PC-3 (cell line): ENCODE measurements at regions not wholly inside any gene's neighbourhood (a gene's known extent, or its start where the extent isn't known, plus 50 kb on each side); places are given as distances from the start of the nearest gene placed in this dataset.

Experiments
- ATAC-seq: fragments of 200-7000 bp; cut with Tn5 transposase; 2 replicates; pipeline ENCODE4 v1.9.1; 2020; ENCODE audit warnings: mild to moderate bottlenecking, moderate library complexity
- BruUV-seq: library from RNA; stranded (reverse); fragments of 400-500 nt; replicated peaks from 2 replicates; lab custom pipeline; 2021; lab: Mats Ljungman, UMichigan
- CTCF ChIA-PET: fragments of 300-600 bp; sonication (Branson Sonifier 250); formaldehyde crosslinking; loops from one replicate; lab custom pipeline; 2022; ENCODE audit warnings: antibody characterized with exemption; lab: Charles Lee
- POLR2A ChIA-PET: fragments of 300-600 bp; sonication (Branson Sonifier 250); formaldehyde crosslinking; loops from one replicate; lab custom pipeline; 2022; ENCODE audit warnings: antibody characterized with exemption; ENCODE audit not compliant: unreplicated experiment; lab: Charles Lee
- DNase-seq: peaks from one replicate; pipeline ENCODE4 v3.0.0-alpha.2; 2015
- H2AFZ ChIP-seq: fragments of 300-600 bp; sonication (generic); 2 replicates; pipeline ENCODE4 v1.6.0; 2016; ENCODE audit warnings: antibody characterized with exemption, low read length
- H3F3A ChIP-seq: fragments of 300-600 bp; sonication (generic); one replicate; pipeline ENCODE4 v1.6.0; 2017; ENCODE audit warnings: antibody characterized with exemption, low read length, control low read depth, mild to moderate bottlenecking; ENCODE audit not compliant: unreplicated experiment
- H3K27ac ChIP-seq: fragments of 300-600 bp; sonication (generic); 2 replicates; pipeline ENCODE4 v1.5.1; 2016; ENCODE audit warnings: mild to moderate bottlenecking, low read length
- H3K27me3 ChIP-seq: fragments of 300-600 bp; sonication (generic); 2 replicates; pipeline ENCODE4 v1.6.1; 2016; ENCODE audit warnings: low read length, mixed read lengths
- H3K36me3 ChIP-seq: fragments of 300-600 bp; sonication (generic); 2 replicates; pipeline ENCODE4 v1.6.1; 2016; ENCODE audit warnings: low read depth, mixed run types, low read length, mixed read lengths
- H3K4me1 ChIP-seq: fragments of 300-600 bp; sonication (generic); 2 replicates; pipeline ENCODE4 v1.5.1; 2016; ENCODE audit warnings: low read length; ENCODE audit not compliant: insufficient read depth
- H3K4me2 ChIP-seq: fragments of 300-600 bp; sonication (generic); 2 replicates; pipeline ENCODE4 v1.6.0; 2016; ENCODE audit warnings: low read length
- H3K4me3 ChIP-seq: fragments of 300-600 bp; sonication (generic); 2 replicates; pipeline ENCODE4 v1.5.1; 2016; ENCODE audit warnings: mild to moderate bottlenecking, low read length, mixed read lengths
- H3K79me2 ChIP-seq: fragments of 300-600 bp; sonication (generic); 2 replicates; pipeline ENCODE4 v1.6.1; 2017; ENCODE audit warnings: low read length, mixed read lengths
- H3K9ac ChIP-seq: fragments of 300-600 bp; sonication (generic); 2 replicates; pipeline ENCODE4 v1.6.0; 2016; ENCODE audit warnings: mild to moderate bottlenecking, low read length
- H3K9me2 ChIP-seq: fragments of 300-600 bp; sonication (generic); replicated peaks from 2 replicates; pipeline ENCODE4 v1.6.1; 2016; ENCODE audit warnings: mixed run types, low read length, mixed read lengths
- H3K9me3 ChIP-seq: fragments of 300-600 bp; sonication (generic); 2 replicates; pipeline ENCODE4 v1.6.1; 2016; ENCODE audit warnings: low read length, mixed read lengths
- H4K20me1 ChIP-seq: fragments of 300-600 bp; sonication (generic); 2 replicates; pipeline ENCODE4 v1.6.1; 2016; ENCODE audit warnings: low read length, mixed read lengths
- EZH2 ChIP-seq: fragments of 300-600 bp; sonication (generic); IDR thresholded peaks from one replicate; pipeline ENCODE4 v1.6.1; 2017; ENCODE audit warnings: antibody characterized with exemption, mild to moderate bottlenecking, low read length; ENCODE audit not compliant: unreplicated experiment
- EZH2phosphoT487 ChIP-seq: fragments of 300-600 bp; sonication (generic); IDR thresholded peaks from 2 replicates; pipeline ENCODE4 v1.6.1; 2018; ENCODE audit warnings: mild to moderate bottlenecking, antibody characterized with exemption, low read length, borderline replicate concordance
- intact Hi-C: fragments of 100-400 bp; cut with micrococcal nuclease; formaldehyde crosslinking; loops from 2 replicates; pipeline ENCODE4 v1.9.0; 2023
- TF ChIP-seq, protein P1 (sequence below): fragments of 300-600 bp; sonication (generic); conservative IDR thresholded peaks from 2 replicates; pipeline ENCODE4 v1.5.1; 2017; ENCODE audit warnings: antibody characterized with exemption, low read depth, mild to moderate bottlenecking, low read length

DNA sequence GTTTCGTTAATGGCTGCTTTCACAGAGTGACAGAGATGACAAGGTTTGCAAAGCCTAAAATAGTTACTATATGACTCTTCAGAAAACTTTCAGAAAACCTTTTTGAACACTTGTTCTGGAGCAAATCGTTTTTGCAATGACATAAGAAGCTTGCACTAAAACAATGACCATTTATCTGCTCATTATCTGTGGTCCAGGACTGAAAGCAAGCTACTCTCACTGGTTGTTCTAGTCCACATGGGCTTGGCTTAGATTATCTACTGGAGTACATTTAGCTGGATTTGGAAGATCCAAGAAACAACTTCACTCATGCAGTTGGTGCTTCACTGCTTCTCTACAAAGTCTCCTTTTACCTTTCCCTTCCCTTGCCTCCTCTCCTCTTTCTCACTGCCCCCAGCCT, 1836.4 kb upstream of the AGA start:
- BruUV-seq, result no TSS peak
- no peak for ATAC-seq
- Histone ChIP-seq H3K4me2 (no peak overlapping the region), H3K4me3 (no peak overlapping the region), H3F3A (no peaks in the 10 kb centered on the region), H3K9me3 (no peaks in the 10 kb centered on the region), H3K27me3 (no peaks in the 10 kb centered on the region), H3K36me3 (no peaks in the 10 kb centered on the region), H2AFZ (no peak overlapping the region), H3K27ac (no peak overlapping the region), H3K79me2 (no peaks in the 10 kb centered on the region), H3K4me1 (no peaks in the 10 kb centered on the region), H3K9ac (no peak overlapping the region), H3K9me2 (no peaks in the 10 kb centered on the region), H4K20me1 (no peaks in the 10 kb centered on the region)
- ChIA-PET CTCF (no interaction called here), POLR2A (no interaction called here)
- DNase-seq, result no peak
- TF ChIP-seq EZH2 (no peak), EZH2phosphoT487 (no peak)
- TF ChIP-seq, protein P1, sequence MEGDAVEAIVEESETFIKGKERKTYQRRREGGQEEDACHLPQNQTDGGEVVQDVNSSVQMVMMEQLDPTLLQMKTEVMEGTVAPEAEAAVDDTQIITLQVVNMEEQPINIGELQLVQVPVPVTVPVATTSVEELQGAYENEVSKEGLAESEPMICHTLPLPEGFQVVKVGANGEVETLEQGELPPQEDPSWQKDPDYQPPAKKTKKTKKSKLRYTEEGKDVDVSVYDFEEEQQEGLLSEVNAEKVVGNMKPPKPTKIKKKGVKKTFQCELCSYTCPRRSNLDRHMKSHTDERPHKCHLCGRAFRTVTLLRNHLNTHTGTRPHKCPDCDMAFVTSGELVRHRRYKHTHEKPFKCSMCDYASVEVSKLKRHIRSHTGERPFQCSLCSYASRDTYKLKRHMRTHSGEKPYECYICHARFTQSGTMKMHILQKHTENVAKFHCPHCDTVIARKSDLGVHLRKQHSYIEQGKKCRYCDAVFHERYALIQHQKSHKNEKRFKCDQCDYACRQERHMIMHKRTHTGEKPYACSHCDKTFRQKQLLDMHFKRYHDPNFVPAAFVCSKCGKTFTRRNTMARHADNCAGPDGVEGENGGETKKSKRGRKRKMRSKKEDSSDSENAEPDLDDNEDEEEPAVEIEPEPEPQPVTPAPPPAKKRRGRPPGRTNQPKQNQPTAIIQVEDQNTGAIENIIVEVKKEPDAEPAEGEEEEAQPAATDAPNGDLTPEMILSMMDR, result no peak
- intact Hi-C loops, result no loop called here

DNA sequence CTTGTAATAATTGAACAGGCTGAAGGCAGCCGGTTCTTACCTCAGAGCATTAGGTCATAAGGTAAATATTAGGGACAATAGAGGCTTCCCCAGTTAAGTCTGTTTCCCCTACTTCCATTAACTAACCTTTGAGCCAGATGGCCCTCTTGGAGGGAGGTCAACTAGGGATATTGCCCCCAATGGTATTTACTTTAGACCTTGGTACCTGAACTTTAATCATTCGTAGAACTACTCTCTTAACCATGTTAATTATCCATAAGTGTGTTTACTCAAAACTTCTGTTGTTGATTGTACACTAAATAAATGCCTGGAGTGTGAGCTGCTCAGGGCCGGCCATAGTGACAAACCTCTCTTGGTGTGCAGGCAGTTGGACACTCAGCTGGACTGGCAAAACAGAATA, 1843.5 kb upstream of the AGA start:
- ChIA-PET CTCF (no interaction called here), POLR2A (no interaction called here)
- no TSS peak for BruUV-seq
- H3K4me3 ChIP-seq, result no peak overlapping the region
- no peaks in the 10 kb centered on the region for H3K4me1 ChIP-seq
- DNase-seq (no peak), ATAC-seq (no peak)
- H3K36me3 ChIP-seq, result no peaks in the 10 kb centered on the region
- H3K79me2 ChIP-seq, result no peaks in the 10 kb centered on the region
- H3K9me2 ChIP-seq, result no peaks in the 10 kb centered on the region
- no peaks in the 10 kb centered on the region for H3K9me3 ChIP-seq
- TF ChIP-seq EZH2 (no peak), EZH2phosphoT487 (no peak)
- TF ChIP-seq, protein P1, result no peak
- no peak overlapping the region for H3K9ac ChIP-seq
- intact Hi-C loops, result no loop called here
- H2AFZ ChIP-seq, result no peak overlapping the region
- no peaks in the 10 kb centered on the region for H4K20me1 ChIP-seq
- H3K4me2 ChIP-seq, result no peak overlapping the region
- H3K27me3 ChIP-seq, result no peaks in the 10 kb centered on the region
- no peaks in the 10 kb centered on the region for H3F3A ChIP-seq
- H3K27ac ChIP-seq, result no peak overlapping the region

DNA sequence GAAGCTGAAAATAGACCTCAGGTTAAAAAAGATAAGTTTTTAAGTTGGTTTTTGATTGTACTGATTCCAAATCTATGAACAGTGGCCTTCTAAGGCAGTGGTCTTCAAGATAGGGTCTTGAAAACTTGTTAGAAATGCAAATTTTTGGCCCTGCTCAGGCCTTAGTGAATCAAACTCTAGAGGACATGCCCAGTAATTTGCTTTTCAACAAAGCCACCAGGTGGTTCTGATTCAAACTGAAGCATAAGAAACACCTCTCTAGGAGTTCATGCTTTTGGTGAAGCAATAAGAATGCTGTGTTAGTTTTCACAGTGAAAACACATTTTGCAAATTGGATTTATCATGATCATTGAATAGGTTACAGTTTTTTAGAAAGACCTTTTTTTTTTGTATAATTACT, 1849.4 kb upstream of the AGA start:
- ChIA-PET CTCF (no interaction called here), POLR2A (no interaction called here)
- no peaks in the 10 kb centered on the region for H3K36me3 ChIP-seq

More for the DNA sequence above, 1849.4 kb upstream of the AGA start:
- Histone ChIP-seq H3K4me2 (no peak overlapping the region), H3K27me3 (no peaks in the 10 kb centered on the region), H2AFZ (no peak overlapping the region), H3K9me3 (no peaks in the 10 kb centered on the region), H3K4me1 (no peaks in the 10 kb centered on the region), H3F3A (no peaks in the 10 kb centered on the region), H4K20me1 (no peaks in the 10 kb centered on the region), H3K9me2 (no peaks in the 10 kb centered on the region), H3K79me2 (no peaks in the 10 kb centered on the region), H3K9ac (no peak overlapping the region), H3K4me3 (no peak overlapping the region), H3K27ac (no peak overlapping the region)
- TF ChIP-seq EZH2 (no peak), EZH2phosphoT487 (no peak)
- TF ChIP-seq, protein P1, result no peak
- intact Hi-C loops, result no loop called here
- ATAC-seq (no peak), DNase-seq (no peak)
- no TSS peak for BruUV-seq
